Suprapubic skin (tissue), 4 donors: ENCODE measurements at regions not wholly inside any gene's neighbourhood (a gene's known extent, or its start where the extent isn't known, plus 50 kb on each side); places are given as distances from the start of the nearest gene placed in this dataset.

Experiments used
- CTCF ChIP-seq, 2 donors: fragments of 200-600 bp in 1 of 2; fragments of 450-650 bp in 1 of 2; sonication (generic) in 1 of 2; IDR thresholded peaks; one replicate each; pipeline ENCODE4 v1.5.1; 2016 to 2019; ENCODE audit warnings: antibody characterized with exemption in 2 of 2, mild to moderate bottlenecking in 1 of 2, moderate library complexity in 1 of 2
- POLR2A ChIP-seq, 2 donors: fragments of 450-650 bp; IDR thresholded peaks; one replicate each; pipeline ENCODE4 v1.6.1; 2017; ENCODE audit warnings: antibody characterized with exemption in 2 of 2, mild to moderate bottlenecking in 2 of 2, moderate library complexity in 2 of 2
- POLR2AphosphoS5 ChIP-seq, 3 donors: sonication (generic); formaldehyde crosslinking; IDR thresholded peaks; one replicate each; pipeline ENCODE4 v1.6.1; 2017; ENCODE audit warnings: antibody characterized with exemption in 3 of 3

- TF ChIP-seq POLR2AphosphoS5 (IDR thresholded peaks at IDR 0.05) (no peak), CTCF (IDR thresholded peaks at IDR 0.05) (no peak), POLR2A (IDR thresholded peaks at IDR 0.05) (no peak)
Measured at GRCh38 chr11:45096636-45097035, 49.8 kb upstream of the PRDM11 start.
